ENCODE measurements at regions not wholly inside any gene's neighbourhood (a gene's known extent, or its start where the extent isn't known, plus 50 kb on each side); places are given as distances from the start of the nearest gene placed in this dataset.
"Not testable (repeated sequence)": the region's sequence is repeated elsewhere in the genome, so short reads cannot be mapped to it uniquely, and the experiment has no call there.

- Histone ChIP-seq H3K4me3 (no peak overlapping the region), H3K27ac (no peak overlapping the region), H4K20me1 (ENCODE audit: insufficient read depth, poor library complexity, severe bottlenecking) (no peaks in the 10 kb centered on the region), H3K9me2 (replicated peaks; ENCODE audit: insufficient read depth) (no peaks in the 10 kb centered on the region), H3K36me3 (replicated peaks; ENCODE audit: insufficient read depth, low read depth) (no peaks in the 10 kb centered on the region), H3K4me1 (ENCODE audit: insufficient read depth) (no peaks in the 10 kb centered on the region), H2AFZ (no peak overlapping the region), H3K4me2 (no peak overlapping the region), H3K9me3 (ENCODE audit: low read depth) (no peaks in the 10 kb centered on the region), H3K79me2 (no peaks in the 10 kb centered on the region), H3K27me3 (no peaks in the 10 kb centered on the region)
- no peak for TF ChIP-seq EZH2 (IDR thresholded peaks at IDR 0.05; ENCODE audit: borderline replicate concordance)
- TF ChIP-seq EZH2phosphoT487 (IDR thresholded peaks at IDR 0.05; ENCODE audit: low read depth, severe bottlenecking, unreplicated experiment): no peak
- TF ChIP-seq CTCF (IDR thresholded peaks at IDR 0.05; ENCODE audit: poor library complexity): no peak
- 79% methylated on average over 3 of the region's 3 CpGs for WGBS (ENCODE audit: low lambda C conversion rate, missing lambda C conversion rate)
- DNase-seq (ENCODE audit: low spot score): no peak
These were observed 56.6 kb upstream of the SLC2A1 start for GRCh38 chr1:43015269-43015668.

GRCh38 chr1:43014579-43014978, 55.9 kb upstream of the SLC2A1 start:
- H2AFZ ChIP-seq: not testable (repeated sequence)

GRCh38 chr1:43011020-43011419, 52.4 kb upstream of the SLC2A1 start:
- no peak overlapping the region for H3K4me2 ChIP-seq
- no peaks in the 10 kb centered on the region for H3K36me3 ChIP-seq (replicated peaks; ENCODE audit: insufficient read depth, low read depth)
- H3K79me2 ChIP-seq: no peaks in the 10 kb centered on the region
- WGBS (ENCODE audit: low lambda C conversion rate, missing lambda C conversion rate): 60% methylated on average over 3 of the region's 3 CpGs
- TF ChIP-seq CTCF (IDR thresholded peaks at IDR 0.05; ENCODE audit: poor library complexity): no peak
- TF ChIP-seq EZH2phosphoT487 (IDR thresholded peaks at IDR 0.05; ENCODE audit: low read depth, severe bottlenecking, unreplicated experiment): no peak
- TF ChIP-seq EZH2 (IDR thresholded peaks at IDR 0.05; ENCODE audit: borderline replicate concordance): no peak
- H4K20me1 ChIP-seq (ENCODE audit: insufficient read depth, poor library complexity, severe bottlenecking): no peaks in the 10 kb centered on the region
- H3K9me3 ChIP-seq (ENCODE audit: low read depth): no peaks in the 10 kb centered on the region
- no peak overlapping the region for H2AFZ ChIP-seq
- no peak overlapping the region for H3K27ac ChIP-seq
- DNase-seq (ENCODE audit: low spot score): no peak
- H3K27me3 ChIP-seq: no peaks in the 10 kb centered on the region
- peaks cover 28% of the 10 kb centered on the region for H3K4me1 ChIP-seq (ENCODE audit: insufficient read depth)
- no peak overlapping the region for H3K4me3 ChIP-seq
- H3K9me2 ChIP-seq (replicated peaks; ENCODE audit: insufficient read depth): no peaks in the 10 kb centered on the region

More at GRCh38 chr1:43014579-43014978, 55.9 kb upstream of the SLC2A1 start:
- H3K4me1 ChIP-seq (ENCODE audit: insufficient read depth); H3K36me3 ChIP-seq (replicated peaks; ENCODE audit: insufficient read depth, low read depth); H3K9me2 ChIP-seq (replicated peaks; ENCODE audit: insufficient read depth); DNase-seq (ENCODE audit: low spot score); H3K79me2 ChIP-seq; H3K4me2 ChIP-seq; H3K27ac ChIP-seq; H3K9me3 ChIP-seq (ENCODE audit: low read depth); H3K4me3 ChIP-seq; H4K20me1 ChIP-seq (ENCODE audit: insufficient read depth, poor library complexity, severe bottlenecking); H3K27me3 ChIP-seq: not testable (repeated sequence)
- whole genome bisulfite sequencing (ENCODE audit: low lambda C conversion rate, missing lambda C conversion rate): 85% methylated on average over 10 of the region's 10 CpGs

GRCh38 chr1:43009274-43009673, 50.6 kb upstream of the SLC2A1 start:
- H3K27ac ChIP-seq: peak overlapping the region; percentile 96
- H3K9me3 ChIP-seq (ENCODE audit: low read depth): no peaks in the 10 kb centered on the region
- no peaks in the 10 kb centered on the region for H4K20me1 ChIP-seq (ENCODE audit: insufficient read depth, poor library complexity, severe bottlenecking)
- WGBS (ENCODE audit: low lambda C conversion rate, missing lambda C conversion rate): 76% methylated on average over 2 of the region's 2 CpGs
- H2AFZ ChIP-seq: no peak overlapping the region
- no peaks in the 10 kb centered on the region for H3K36me3 ChIP-seq (replicated peaks; ENCODE audit: insufficient read depth, low read depth)
- no peaks in the 10 kb centered on the region for H3K79me2 ChIP-seq
- no peak overlapping the region for H3K4me3 ChIP-seq
- no peaks in the 10 kb centered on the region for H3K27me3 ChIP-seq
- no peak overlapping the region for H3K4me2 ChIP-seq
- no peaks in the 10 kb centered on the region for H3K9me2 ChIP-seq (replicated peaks; ENCODE audit: insufficient read depth)
- DNase-seq (ENCODE audit: low spot score): no peak
- TF ChIP-seq EZH2phosphoT487 (IDR thresholded peaks at IDR 0.05; ENCODE audit: low read depth, severe bottlenecking, unreplicated experiment) (no peak), EZH2 (IDR thresholded peaks at IDR 0.05; ENCODE audit: borderline replicate concordance) (no peak), CTCF (IDR thresholded peaks at IDR 0.05; ENCODE audit: poor library complexity) (no peak)
- H3K4me1 ChIP-seq (ENCODE audit: insufficient read depth): peaks cover 31% of the 10 kb centered on the region
